ENCODE measurements at regions not wholly inside any gene's neighbourhood (a gene's known extent, or its start where the extent isn't known, plus 50 kb on each side); places are given as distances from the start of the nearest gene placed in this dataset.

DNA sequence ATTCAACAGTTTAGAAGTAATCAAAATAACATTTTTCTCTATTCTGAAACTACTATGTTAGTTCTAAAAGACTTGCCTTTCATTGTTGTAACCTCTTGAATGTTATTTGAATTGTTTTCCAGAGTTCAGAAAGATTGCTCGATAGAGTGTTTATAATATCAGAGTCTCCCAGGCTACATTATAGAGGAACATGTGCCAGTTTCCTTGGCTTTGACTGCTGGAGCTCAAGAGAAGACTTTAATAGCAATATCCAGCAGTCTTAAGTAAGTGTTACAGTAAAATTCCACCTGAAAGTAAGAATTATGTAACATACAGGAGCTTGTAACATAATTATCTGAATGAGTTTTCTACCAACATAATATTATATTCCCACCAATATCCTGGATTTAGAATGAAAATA, 991.8 kb upstream of the ADGRB3 start:
- Histone ChIP-seq H3K9me3 (ENCODE audit: insufficient read depth, low read length) (no peaks in the 10 kb centered on the region), H3K4me2 (ENCODE audit: low read length) (no peak overlapping the region), H3K79me2 (ENCODE audit: low read length) (no peaks in the 10 kb centered on the region), H3K36me3 (replicated peaks; ENCODE audit: low read depth, low read length) (no peaks in the 10 kb centered on the region), H3K9ac (ENCODE audit: low read length) (no peak overlapping the region), H3K4me3 (ENCODE audit: low read length) (no peak overlapping the region), H3K4me1 (ENCODE audit: low read length) (no peaks in the 10 kb centered on the region), H2AFZ (ENCODE audit: low read depth, low read length) (no peak overlapping the region), H3K27ac (ENCODE audit: low read length) (no peak overlapping the region), H4K20me1 (ENCODE audit: insufficient read depth, low read length) (no peaks in the 10 kb centered on the region), H3K27me3 (ENCODE audit: low read depth, low read length) (no peaks in the 10 kb centered on the region)
- no peak for TF ChIP-seq EZH2phosphoT487 (IDR thresholded peaks at IDR 0.05; ENCODE audit: low read depth)
- TF ChIP-seq, protein P1, sequence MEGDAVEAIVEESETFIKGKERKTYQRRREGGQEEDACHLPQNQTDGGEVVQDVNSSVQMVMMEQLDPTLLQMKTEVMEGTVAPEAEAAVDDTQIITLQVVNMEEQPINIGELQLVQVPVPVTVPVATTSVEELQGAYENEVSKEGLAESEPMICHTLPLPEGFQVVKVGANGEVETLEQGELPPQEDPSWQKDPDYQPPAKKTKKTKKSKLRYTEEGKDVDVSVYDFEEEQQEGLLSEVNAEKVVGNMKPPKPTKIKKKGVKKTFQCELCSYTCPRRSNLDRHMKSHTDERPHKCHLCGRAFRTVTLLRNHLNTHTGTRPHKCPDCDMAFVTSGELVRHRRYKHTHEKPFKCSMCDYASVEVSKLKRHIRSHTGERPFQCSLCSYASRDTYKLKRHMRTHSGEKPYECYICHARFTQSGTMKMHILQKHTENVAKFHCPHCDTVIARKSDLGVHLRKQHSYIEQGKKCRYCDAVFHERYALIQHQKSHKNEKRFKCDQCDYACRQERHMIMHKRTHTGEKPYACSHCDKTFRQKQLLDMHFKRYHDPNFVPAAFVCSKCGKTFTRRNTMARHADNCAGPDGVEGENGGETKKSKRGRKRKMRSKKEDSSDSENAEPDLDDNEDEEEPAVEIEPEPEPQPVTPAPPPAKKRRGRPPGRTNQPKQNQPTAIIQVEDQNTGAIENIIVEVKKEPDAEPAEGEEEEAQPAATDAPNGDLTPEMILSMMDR (IDR thresholded peaks at IDR 0.05; ENCODE audit: low read depth, low read length): no peak

DNA sequence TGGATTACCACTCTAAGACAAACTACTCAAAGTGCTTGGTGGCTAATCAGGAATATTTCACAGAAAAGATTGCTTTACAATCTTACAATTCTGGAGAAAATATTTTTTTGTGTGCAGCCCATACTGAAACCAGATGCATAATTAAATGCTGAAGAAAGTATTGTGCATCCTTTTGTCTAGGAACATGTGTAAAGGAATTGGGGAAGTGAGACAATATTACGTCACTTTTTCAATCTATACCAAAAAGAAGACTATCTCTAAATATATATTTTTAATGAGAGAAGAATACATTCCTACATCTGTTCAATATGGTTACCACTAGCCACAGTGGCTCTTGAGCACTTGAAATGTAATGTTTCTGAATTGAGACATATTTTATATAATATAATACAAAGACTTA, 992.5 kb upstream of the ADGRB3 start:
- no peak overlapping the region for H3K4me3 ChIP-seq (ENCODE audit: low read length)
- H3K9me3 ChIP-seq (ENCODE audit: insufficient read depth, low read length): no peaks in the 10 kb centered on the region
- H3K27ac ChIP-seq (ENCODE audit: low read length): no peak overlapping the region
- H3K9ac ChIP-seq (ENCODE audit: low read length): no peak overlapping the region
- no peaks in the 10 kb centered on the region for H3K79me2 ChIP-seq (ENCODE audit: low read length)
- no peaks in the 10 kb centered on the region for H4K20me1 ChIP-seq (ENCODE audit: insufficient read depth, low read length)
- H3K27me3 ChIP-seq (ENCODE audit: low read depth, low read length): no peaks in the 10 kb centered on the region
- TF ChIP-seq, protein P1 (IDR thresholded peaks at IDR 0.05; ENCODE audit: low read depth, low read length): no peak
- TF ChIP-seq EZH2phosphoT487 (IDR thresholded peaks at IDR 0.05; ENCODE audit: low read depth): no peak
- H3K36me3 ChIP-seq (replicated peaks; ENCODE audit: low read depth, low read length): no peaks in the 10 kb centered on the region
- H3K4me2 ChIP-seq (ENCODE audit: low read length): no peak overlapping the region
- H3K4me1 ChIP-seq (ENCODE audit: low read length): no peaks in the 10 kb centered on the region
- H2AFZ ChIP-seq (ENCODE audit: low read depth, low read length): no peak overlapping the region

DNA sequence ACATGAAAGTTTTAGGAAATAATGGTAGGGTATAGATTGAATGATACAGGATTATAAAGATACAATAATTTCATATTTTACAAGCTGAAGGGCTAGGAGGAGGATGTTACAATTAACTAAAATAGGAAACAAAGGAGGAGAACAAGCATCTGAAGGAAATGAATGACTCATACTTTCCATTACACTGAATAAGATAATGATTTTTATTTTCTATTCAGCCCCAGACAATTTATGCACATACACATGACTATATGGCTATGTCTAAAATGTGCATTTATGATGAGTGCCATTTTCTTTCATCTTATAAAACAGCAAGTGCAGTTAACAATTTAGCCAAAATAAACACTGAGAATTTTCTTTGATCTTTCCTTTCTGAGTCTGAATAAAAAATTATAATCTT, 994.6 kb upstream of the ADGRB3 start:
- Histone ChIP-seq H3K4me2 (ENCODE audit: low read length) (no peak overlapping the region), H3K9ac (ENCODE audit: low read length) (no peak overlapping the region), H3K9me3 (ENCODE audit: insufficient read depth, low read length) (no peaks in the 10 kb centered on the region), H3K79me2 (ENCODE audit: low read length) (no peaks in the 10 kb centered on the region), H3K4me3 (ENCODE audit: low read length) (no peak overlapping the region), H3K4me1 (ENCODE audit: low read length) (no peaks in the 10 kb centered on the region), H2AFZ (ENCODE audit: low read depth, low read length) (no peak overlapping the region), H3K36me3 (replicated peaks; ENCODE audit: low read depth, low read length) (no peaks in the 10 kb centered on the region), H4K20me1 (ENCODE audit: insufficient read depth, low read length) (no peaks in the 10 kb centered on the region), H3K27ac (ENCODE audit: low read length) (no peak overlapping the region), H3K27me3 (ENCODE audit: low read depth, low read length) (no peaks in the 10 kb centered on the region)
- TF ChIP-seq, protein P1 (IDR thresholded peaks at IDR 0.05; ENCODE audit: low read depth, low read length): no peak
- TF ChIP-seq EZH2phosphoT487 (IDR thresholded peaks at IDR 0.05; ENCODE audit: low read depth): no peak

DNA sequence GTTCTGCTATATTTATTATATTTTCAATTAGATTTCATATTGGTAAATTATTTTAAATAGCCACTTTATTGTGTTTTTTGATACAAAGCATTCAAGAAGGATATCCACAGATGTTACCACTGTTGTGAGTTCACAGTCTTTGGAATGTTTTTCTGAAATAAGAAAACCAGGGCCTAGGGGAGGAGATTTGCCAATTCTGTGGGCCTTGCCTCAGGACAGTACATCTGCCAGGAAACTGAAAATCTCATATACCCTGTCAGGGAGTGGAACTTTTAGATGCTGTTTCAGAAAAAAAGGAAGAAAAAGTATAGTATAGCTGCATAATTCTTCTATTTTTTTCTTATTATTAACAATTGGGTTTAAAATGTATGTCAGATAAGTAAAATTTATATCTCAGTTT, 995.9 kb upstream of the ADGRB3 start:
- no peak for TF ChIP-seq EZH2phosphoT487 (IDR thresholded peaks at IDR 0.05; ENCODE audit: low read depth)
- TF ChIP-seq, protein P1 (IDR thresholded peaks at IDR 0.05; ENCODE audit: low read depth, low read length): no peak
- no peaks in the 10 kb centered on the region for H3K4me1 ChIP-seq (ENCODE audit: low read length)
- no peak overlapping the region for H3K4me3 ChIP-seq (ENCODE audit: low read length)
- H3K9me3 ChIP-seq (ENCODE audit: insufficient read depth, low read length): 0 out of 2 replicates have a peak, but pooled peaks cover under 1% of the 10 kb centered on the region
- H2AFZ ChIP-seq (ENCODE audit: low read depth, low read length): no peak overlapping the region
- no peaks in the 10 kb centered on the region for H4K20me1 ChIP-seq (ENCODE audit: insufficient read depth, low read length)
- H3K4me2 ChIP-seq (ENCODE audit: low read length): no peak overlapping the region
- H3K27ac ChIP-seq (ENCODE audit: low read length): no peak overlapping the region
- no peak overlapping the region for H3K9ac ChIP-seq (ENCODE audit: low read length)
- no peaks in the 10 kb centered on the region for H3K79me2 ChIP-seq (ENCODE audit: low read length)
- no peaks in the 10 kb centered on the region for H3K36me3 ChIP-seq (replicated peaks; ENCODE audit: low read depth, low read length)
- H3K27me3 ChIP-seq (ENCODE audit: low read depth, low read length): no peaks in the 10 kb centered on the region
